H1 (cell line): ENCODE measurements at regions not wholly inside any gene's neighbourhood (a gene's known extent, or its start where the extent isn't known, plus 50 kb on each side); places are given as distances from the start of the nearest gene placed in this dataset.

ENCODE experiments used
- KDM4A ChIP-seq: IDR thresholded peaks from one replicate; pipeline ENCODE4 v1.7.1; 2012; ENCODE audit warnings: low read depth, mild to moderate bottlenecking, moderate library complexity, low read length, inconsistent platforms; ENCODE audit not compliant: severe bottlenecking
- RAD21 ChIP-seq, 2 experiments: IDR thresholded peaks in 1 of 2; conservative IDR thresholded peaks in 1 of 2; 2 replicates each; pipeline ENCODE4 v1.6.1; 2011; ENCODE audit warnings: low read depth in 2 of 2, low read length in 2 of 2, improper control_type of control experiment in 1 of 2, inconsistent platforms in 1 of 2, mild to moderate bottlenecking in 1 of 2, moderate library complexity in 1 of 2
- RFX5 ChIP-seq: IDR thresholded peaks from 2 replicates; pipeline ENCODE4 v1.6.1; 2011; ENCODE audit warnings: low read depth, low read length, improper control_type of control experiment, borderline replicate concordance
- RNF2 ChIP-seq: fragments of 200-900, 300-1000 bp; sonication (generic); IDR thresholded peaks from 2 replicates; pipeline ENCODE4 v1.7.1; 2016; ENCODE audit warnings: borderline replicate concordance, low read depth, mild to moderate bottlenecking, antibody characterized with exemption, low read length; ENCODE audit not compliant: poor library complexity, severe bottlenecking; ENCODE audit errors: missing control alignments
- SUZ12 ChIP-seq: fragments of 200-600 bp; sonication (generic); IDR thresholded peaks from 2 replicates; pipeline ENCODE4 v1.6.1; 2012; ENCODE audit warnings: mild to moderate bottlenecking, inconsistent platforms, low read length, moderate library complexity, mixed read lengths

- TF ChIP-seq RAD21 (IDR thresholded peaks at IDR 0.05 in 1 of 2, conservative IDR thresholded peaks at IDR 0.05 in 1 of 2; ENCODE audit: low read depth in 2 of 2, low read length in 2 of 2) = no peak
- no peak for TF ChIP-seq KDM4A
- no peak for TF ChIP-seq RFX5
- TF ChIP-seq RNF2 = no peak
- TF ChIP-seq SUZ12 = no peak
Measured at GRCh38 chr5:24059716-24060115, 552.3 kb downstream of the PRDM9 start (continued).
